Left ventricle myocardium inferior (tissue), 1 donor: ENCODE measurements at regions not wholly inside any gene's neighbourhood (a gene's known extent, or its start where the extent isn't known, plus 50 kb on each side); places are given as distances from the start of the nearest gene placed in this dataset.

Experiments
- DNase-seq: peaks from one replicate; pipeline ENCODE4 v3.0.0-alpha.2; 2020
- H3K27ac ChIP-seq: fragments of 200-600 bp; replicated peaks from 2 replicates; pipeline ENCODE4 v1.8.0; 2021
- H3K27me3 ChIP-seq: fragments of 200-600 bp; 2 replicates; pipeline ENCODE4 v1.8.0; 2021; ENCODE audit warnings: low read depth
- H3K36me3 ChIP-seq: fragments of 200-600 bp; 2 replicates; pipeline ENCODE4 v1.8.0; 2021
- H3K4me1 ChIP-seq: fragments of 200-600 bp; 2 replicates; pipeline ENCODE4 v1.8.0; 2021
- H3K4me3 ChIP-seq: fragments of 200-600 bp; 2 replicates; pipeline ENCODE4 v1.8.0; 2021; ENCODE audit warnings: mild to moderate bottlenecking, moderate library complexity
- H3K9me3 ChIP-seq: fragments of 200-600 bp; replicated peaks from 2 replicates; pipeline ENCODE4 v1.8.0; 2021
- CTCF ChIP-seq: fragments of 200-600 bp; IDR thresholded peaks from 2 replicates; pipeline ENCODE4 v1.8.0; 2021; ENCODE audit warnings: antibody characterized with exemption, mild to moderate bottlenecking, borderline replicate concordance
- intact Hi-C: fragments of 100-400 bp; cut with micrococcal nuclease; formaldehyde crosslinking; loops from one replicate; pipeline ENCODE4 v1.11.0; 2022
- donor health status: DM: no; HTN: yes; CAD: no; lungs with severe emphysema.

- Histone ChIP-seq H3K9me3 (peaks cover 6% of the 10 kb centered on the region), H3K4me3 (no peak overlapping the region), H3K27me3 (no peaks in the 10 kb centered on the region), H3K36me3 (no peaks in the 10 kb centered on the region), H3K4me1 (no peaks in the 10 kb centered on the region), H3K27ac (no peak overlapping the region)
- intact Hi-C loops: no loop called here
- no peak for DNase-seq
- no peak for TF ChIP-seq CTCF
These were observed 102.8 kb downstream of the IRX1 start for GRCh38 chr5:3698412-3698811.

GRCh38 chr5:3701694-3702093 is 106.1 kb downstream of the IRX1 start:
- intact Hi-C loops: no loop called here
- H3K27me3 ChIP-seq: peaks cover 2% of the 10 kb centered on the region
- H3K4me3 ChIP-seq: no peak overlapping the region
- no peaks in the 10 kb centered on the region for H3K4me1 ChIP-seq
- H3K36me3 ChIP-seq: no peaks in the 10 kb centered on the region
- no peaks in the 10 kb centered on the region for H3K9me3 ChIP-seq
- TF ChIP-seq CTCF: no peak
- H3K27ac ChIP-seq: no peak overlapping the region
- DNase-seq: no peak

- H3K36me3 ChIP-seq: no peaks in the 10 kb centered on the region
- intact Hi-C loops: no loop called here
- TF ChIP-seq CTCF: no peak
- H3K27ac ChIP-seq: no peak overlapping the region
- H3K9me3 ChIP-seq: no peaks in the 10 kb centered on the region
- H3K27me3 ChIP-seq: peaks cover 18% of the 10 kb centered on the region
- DNase-seq: no peak
- no peak overlapping the region for H3K4me3 ChIP-seq
- H3K4me1 ChIP-seq: no peaks in the 10 kb centered on the region
These were observed 109.0 kb downstream of the IRX1 start for GRCh38 chr5:3704661-3705060.

- H3K9me3 ChIP-seq: no peaks in the 10 kb centered on the region
- H3K27ac ChIP-seq: no peak overlapping the region
- intact Hi-C loops: no loop called here
- H3K4me3 ChIP-seq: no peak overlapping the region
- no peak for DNase-seq
- peaks cover 40% of the 10 kb centered on the region for H3K27me3 ChIP-seq
- no peaks in the 10 kb centered on the region for H3K36me3 ChIP-seq
- TF ChIP-seq CTCF: no peak
- no peaks in the 10 kb centered on the region for H3K4me1 ChIP-seq
These were observed 113.6 kb downstream of the IRX1 start for GRCh38 chr5:3709068-3709716.

- intact Hi-C loops: no loop called here
- no peak for TF ChIP-seq CTCF
These were observed 114.2 kb downstream of the IRX1 start for GRCh38 chr5:3709717-3710348.

More at GRCh38 chr5:3709717-3710348, 114.2 kb downstream of the IRX1 start:
- H3K9me3 ChIP-seq: no peaks in the 10 kb centered on the region
- DNase-seq: no peak
- H3K27me3 ChIP-seq: peaks cover 40% of the 10 kb centered on the region
- H3K4me3 ChIP-seq: no peak overlapping the region
- no peaks in the 10 kb centered on the region for H3K4me1 ChIP-seq
- no peak overlapping the region for H3K27ac ChIP-seq
- no peaks in the 10 kb centered on the region for H3K36me3 ChIP-seq
